ENCODE measurements at regions not wholly inside any gene's neighbourhood (a gene's known extent, or its start where the extent isn't known, plus 50 kb on each side); places are given as distances from the start of the nearest gene placed in this dataset.

DNA sequence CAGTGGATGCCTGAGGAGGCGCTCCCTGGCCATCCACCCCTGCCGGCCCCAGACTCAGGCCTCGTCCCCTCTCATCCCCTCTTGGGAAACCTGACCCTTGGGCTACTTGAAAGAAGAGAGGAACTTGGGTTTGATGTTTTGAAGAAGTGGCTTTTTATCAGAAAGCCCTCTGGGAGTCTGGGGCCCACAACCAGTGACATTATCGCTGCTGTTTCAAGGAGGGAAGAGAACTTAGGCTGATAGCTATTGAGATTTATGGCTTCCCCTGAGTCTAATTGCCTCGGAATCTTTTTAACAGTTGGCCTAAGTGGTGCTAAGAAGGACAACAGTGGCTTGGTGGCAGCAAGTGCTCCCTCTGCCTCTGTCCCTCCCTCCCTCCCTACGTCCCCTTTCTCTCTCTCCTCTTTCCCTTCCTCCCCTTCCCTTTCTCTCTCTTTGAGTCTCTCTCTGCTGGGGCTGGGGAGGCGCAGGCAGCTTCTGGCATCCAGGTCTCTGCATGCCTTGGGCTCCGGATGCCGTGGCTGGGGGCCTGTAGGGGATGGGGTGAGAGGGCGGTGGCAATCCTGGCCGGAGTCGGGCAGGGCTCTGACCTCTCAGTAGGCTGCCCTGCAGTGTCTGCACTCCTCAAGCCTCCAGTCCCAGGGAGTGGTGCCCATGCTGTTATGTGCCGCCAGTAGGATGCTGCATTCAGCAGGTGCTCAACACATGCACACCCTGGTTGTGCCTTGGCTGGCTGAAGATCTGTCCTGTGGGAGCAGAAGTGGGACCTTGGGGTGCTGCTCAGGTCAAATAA lies 49.6 kb upstream of the RXRA start:
- no peak for DNase-seq
